GM19455 (cell line): ENCODE measurements at regions not wholly inside any gene's neighbourhood (a gene's known extent, or its start where the extent isn't known, plus 50 kb on each side); places are given as distances from the start of the nearest gene placed in this dataset.

Experiments
- ATAC-seq: cut with Tn5 transposase; IDR thresholded peaks from one replicate; pipeline ENCODE4 v1.9.1; 2021; ENCODE audit not compliant: unreplicated experiment

DNA sequence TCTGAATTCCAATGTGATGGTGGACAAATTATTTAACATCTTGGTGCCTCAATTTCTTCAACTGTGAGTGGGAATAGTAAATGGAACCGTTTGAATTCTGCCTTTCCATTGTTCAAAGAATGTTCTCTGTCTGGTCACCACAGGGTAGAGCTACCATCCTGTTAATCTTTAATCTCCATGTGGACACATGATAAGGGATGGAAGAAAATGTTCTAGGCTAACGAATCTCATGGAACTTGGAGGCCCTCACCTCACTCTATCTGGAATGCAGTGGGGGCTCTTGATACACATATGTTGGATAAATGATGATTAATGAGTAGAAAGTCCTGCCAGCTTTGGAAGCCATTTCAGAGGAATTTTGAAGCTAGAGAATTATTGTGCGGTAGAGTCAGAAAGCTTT lies 118.5 kb upstream of the HABP2 start:
- no peak for ATAC-seq

DNA sequence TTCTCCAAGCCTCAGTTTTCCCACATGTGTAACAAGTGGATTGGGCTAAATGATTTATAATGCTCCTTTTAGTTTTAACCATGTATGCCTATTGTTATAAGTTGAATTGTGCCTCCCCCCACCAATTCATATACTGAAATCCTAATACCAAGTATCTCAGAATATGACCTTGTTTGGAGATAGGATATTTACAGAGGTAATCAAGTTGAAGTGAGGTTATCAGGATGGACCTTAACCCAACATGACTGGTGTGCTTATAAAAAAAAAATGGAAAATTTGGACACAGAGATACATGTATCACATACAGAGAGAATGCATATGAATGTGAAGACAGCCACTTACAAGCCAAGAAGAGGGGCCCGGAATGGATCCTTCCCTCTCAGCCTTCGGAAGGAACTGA lies 117.9 kb upstream of the HABP2 start:
- ATAC-seq = no peak

DNA sequence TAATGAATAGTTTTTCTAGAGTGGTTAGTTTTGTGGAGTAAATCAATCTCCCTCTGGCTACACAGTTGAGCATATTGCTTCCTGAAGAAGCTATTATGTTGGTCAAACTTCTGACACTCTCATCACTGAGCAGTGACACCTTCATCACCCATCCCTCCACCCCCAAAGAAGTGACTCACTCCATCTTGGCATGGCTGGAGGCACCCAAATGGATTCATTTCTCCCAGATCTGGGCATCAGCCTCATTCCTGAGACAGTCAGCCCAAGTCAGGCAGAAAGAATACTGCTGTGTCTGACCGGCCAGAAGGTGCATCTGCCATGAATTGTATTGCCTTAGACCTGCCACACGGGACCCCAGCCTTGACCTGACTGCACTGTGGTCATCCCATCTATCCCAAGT lies 117.0 kb upstream of the HABP2 start:
- no peak for ATAC-seq

GRCh38 chr10:113436851-113437250 lies 116.0 kb upstream of the HABP2 start:
- ATAC-seq = no peak

GRCh38 chr10:113438652-113439051 lies 114.2 kb upstream of the HABP2 start:
- no peak for ATAC-seq

DNA sequence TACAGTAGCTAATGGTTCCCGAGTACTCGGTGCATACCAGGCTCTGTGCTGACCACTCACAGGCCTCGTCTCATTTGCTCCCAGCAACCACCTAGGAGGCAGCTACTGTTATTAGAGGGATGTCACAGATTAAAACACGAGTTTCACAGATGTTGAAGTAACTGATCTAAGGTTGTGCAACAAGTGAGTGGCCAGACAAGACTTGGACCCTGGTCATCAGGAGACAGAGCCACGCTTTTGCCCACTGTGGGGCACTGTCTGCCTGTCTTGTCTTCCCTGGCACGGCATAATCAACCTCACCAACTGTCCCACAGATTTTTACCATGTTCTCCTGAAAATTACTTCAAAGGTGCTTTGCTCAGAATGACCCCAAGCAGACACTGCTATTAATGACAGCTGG lies 111.6 kb upstream of the HABP2 start:
- no peak for ATAC-seq

- ATAC-seq = no peak
These were observed 111.1 kb upstream of the HABP2 start for GRCh38 chr10:113441686-113442270.

- no peak for ATAC-seq
These were observed 110.5 kb upstream of the HABP2 start for GRCh38 chr10:113442336-113442735.

DNA sequence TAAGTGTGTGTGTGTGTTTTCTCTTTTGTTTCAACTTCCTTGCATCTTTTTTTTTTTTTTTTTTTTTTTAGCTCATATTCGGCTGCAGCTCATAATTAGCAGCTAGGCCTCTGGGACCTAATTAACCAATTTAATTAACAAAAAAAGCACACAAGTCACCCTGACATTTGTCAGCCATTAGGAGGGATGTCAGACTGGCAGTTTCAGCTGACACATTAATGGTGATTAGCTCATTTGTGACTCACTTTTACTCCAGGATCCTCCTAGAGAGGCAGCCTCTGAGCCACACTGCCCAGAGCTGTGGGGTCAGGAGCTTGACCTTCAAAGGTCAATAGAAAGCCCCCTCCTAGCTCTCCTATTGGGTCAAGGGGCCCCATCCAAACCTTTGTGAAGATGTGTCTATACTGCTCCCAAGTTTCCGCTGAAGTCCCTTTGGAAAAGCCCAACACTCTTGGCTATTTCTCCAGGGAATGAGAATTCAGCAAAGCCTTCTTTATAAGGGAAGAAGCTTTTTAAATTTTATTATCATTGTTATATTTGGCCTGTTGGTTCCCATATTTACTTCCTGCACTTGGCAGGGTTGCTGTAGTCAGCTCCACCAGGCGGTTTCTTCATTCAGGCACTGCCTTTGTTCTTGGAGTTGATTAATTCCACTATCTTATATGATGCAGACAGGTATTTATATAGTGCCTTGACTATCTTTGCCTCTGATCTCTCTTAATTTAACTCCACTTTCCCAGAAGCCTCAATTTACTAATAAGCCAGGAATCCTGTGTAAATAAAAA lies 109.5 kb upstream of the HABP2 start:
- no peak for ATAC-seq

DNA sequence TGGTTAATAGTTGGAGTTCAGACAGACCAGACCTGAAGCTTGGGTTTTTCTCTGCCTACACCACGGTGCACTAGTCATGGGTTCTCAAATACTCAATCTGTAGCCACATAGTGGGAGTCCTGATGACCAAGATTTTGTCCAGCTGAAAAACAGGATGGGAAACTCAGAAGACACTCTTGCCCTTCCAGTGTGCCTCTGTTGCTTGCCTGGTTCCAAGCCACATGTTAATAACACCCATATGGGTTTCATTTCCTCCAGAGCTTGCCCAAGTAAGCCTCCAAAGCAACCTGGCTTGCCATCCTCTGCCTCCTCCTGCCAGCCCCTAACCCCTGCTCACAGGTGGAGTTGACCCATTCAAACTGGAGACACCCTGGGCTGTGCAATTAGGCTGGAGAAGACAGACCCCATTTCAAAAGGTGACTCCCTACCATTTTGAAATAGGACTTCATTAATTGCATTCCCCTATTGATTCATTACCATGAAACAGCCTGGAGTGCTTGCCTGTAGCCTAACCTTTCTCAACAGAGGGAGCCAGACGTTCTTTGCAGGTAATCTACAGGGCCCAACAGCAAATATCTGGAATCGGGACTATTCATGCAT lies 108.0 kb upstream of the HABP2 start:
- no peak for ATAC-seq

DNA sequence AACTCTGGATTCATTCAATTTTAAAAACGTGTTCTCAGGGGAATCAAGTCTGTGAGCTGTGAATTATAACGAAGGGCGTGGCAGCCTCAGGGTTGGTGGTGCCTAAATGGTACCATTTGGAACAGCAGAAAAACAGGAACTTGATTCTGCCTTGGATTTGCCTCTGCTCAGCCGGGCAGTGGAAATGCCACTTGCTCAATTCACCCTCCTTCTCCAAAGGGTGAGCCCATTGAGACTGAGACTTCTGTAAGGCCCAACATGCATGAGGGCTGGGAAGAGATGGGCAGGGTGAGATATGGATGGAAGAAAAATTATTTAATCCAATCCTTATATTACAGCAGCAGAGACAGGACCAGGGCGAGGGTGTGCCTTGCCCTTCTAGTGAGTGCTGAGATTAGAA lies 107.1 kb upstream of the HABP2 start:
- no peak for ATAC-seq

DNA sequence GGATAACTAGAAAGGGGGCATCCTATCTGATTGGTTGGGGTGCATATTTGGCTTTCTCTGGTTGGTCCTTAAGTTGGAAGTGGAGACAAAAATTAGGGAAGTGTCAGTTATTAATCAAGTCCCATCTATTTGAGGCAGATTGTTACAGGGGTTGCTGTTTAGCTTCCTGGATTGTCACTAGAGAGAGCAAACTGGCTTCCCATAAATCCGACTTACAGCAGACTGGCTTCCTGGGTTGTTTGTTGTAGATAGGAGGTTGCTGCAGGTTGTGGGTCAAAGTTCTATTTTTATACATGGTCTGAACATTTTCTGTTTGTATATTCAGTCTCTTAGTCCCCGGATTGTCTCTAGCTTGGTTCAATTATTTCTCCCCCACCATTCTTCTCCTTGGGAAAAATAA lies 106.1 kb upstream of the HABP2 start:
- ATAC-seq = no peak

DNA sequence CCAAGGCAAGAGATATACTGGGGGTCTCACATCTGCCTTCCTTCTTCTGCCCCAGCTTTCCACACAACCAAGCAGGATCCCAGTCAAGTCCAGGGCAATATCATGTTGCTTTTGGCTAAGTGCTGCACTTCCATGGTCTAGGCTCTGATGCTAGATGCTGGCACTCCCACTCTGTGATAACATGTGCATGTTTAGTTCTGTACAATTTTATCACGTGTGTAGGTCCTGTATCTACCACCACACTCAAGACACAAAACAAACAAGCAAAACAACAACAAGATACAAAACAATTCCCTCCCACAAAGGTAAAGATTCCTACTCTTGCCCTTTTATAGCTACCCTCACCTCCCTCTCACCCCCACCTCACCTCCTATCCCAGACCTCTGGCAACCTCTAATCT lies 105.6 kb upstream of the HABP2 start:
- ATAC-seq = no peak

- no peak for ATAC-seq
These were observed 103.7 kb upstream of the HABP2 start for GRCh38 chr10:113449006-113449695.

DNA sequence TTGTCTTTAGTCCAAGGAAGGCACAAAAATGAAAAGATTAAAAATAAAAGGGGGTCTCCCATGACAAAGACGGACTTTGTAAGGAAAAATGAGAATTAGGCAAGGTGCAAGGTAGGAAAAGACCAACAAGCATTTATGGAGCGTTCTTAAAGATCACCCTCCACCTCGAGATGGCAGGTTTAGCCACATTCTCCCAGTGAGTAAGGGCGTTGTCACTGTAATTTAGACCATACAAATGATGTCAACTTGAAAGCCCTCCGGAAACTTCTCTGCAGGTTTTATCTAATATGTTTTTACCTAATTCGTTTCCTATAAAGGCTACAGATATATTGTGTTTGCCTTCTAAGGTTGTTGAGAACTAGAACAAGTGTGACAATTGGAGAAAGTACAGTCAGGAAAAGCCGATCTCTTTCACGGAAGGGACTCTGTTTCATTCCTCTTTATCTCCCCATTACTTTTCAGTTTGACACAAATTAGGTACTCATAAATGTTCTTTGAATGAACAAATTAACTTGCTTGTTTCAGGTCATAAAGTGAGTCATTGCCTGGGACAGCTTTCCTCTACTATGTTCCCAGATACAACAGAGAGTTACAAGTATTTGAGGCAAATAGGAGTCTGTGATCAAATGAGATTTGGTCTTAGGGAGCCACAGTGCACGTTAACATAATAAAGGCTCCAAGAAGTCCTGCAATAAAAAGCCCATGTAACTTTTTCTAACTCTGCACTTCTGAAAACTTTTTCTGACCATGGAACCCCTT lies 102.6 kb upstream of the HABP2 start:
- ATAC-seq = no peak

- ATAC-seq = no peak
These were observed 101.9 kb upstream of the HABP2 start for GRCh38 chr10:113450906-113451305.

DNA sequence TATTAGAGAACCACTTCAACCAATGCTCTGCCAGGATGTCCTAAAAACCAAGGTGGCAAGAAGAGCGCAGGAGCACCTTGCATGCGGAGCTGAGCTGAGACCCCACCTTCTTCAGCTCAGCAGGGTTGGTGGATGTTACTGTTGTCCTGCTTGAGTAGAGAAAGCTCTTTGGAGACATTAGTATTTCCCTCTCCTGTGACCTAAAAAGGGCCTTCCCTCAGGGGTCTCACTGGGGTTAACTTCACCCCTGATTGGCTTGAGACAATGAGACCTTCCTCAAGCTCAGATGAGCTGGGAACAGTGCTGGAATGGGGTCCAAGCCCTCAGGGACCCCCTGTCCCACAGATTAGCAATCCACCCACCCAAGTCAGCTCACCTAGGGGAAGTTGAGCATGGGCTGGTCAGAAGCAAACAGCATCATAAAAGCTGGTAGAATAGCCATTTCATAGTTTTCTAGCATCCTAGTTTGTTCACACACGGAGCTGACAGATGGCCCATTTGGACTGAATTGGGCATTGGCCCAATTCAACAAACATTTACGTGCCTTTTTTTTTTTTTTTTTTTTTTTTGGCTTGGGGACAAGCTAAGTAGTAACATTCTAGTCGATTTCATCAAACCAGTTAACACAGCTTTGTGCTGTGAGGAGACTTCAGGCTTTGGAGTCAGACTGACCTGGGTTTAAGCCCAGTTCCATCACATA lies 100.6 kb upstream of the HABP2 start:
- ATAC-seq = no peak

- ATAC-seq = no peak
These were observed 99.5 kb upstream of the HABP2 start for GRCh38 chr10:113453351-113453750.

DNA sequence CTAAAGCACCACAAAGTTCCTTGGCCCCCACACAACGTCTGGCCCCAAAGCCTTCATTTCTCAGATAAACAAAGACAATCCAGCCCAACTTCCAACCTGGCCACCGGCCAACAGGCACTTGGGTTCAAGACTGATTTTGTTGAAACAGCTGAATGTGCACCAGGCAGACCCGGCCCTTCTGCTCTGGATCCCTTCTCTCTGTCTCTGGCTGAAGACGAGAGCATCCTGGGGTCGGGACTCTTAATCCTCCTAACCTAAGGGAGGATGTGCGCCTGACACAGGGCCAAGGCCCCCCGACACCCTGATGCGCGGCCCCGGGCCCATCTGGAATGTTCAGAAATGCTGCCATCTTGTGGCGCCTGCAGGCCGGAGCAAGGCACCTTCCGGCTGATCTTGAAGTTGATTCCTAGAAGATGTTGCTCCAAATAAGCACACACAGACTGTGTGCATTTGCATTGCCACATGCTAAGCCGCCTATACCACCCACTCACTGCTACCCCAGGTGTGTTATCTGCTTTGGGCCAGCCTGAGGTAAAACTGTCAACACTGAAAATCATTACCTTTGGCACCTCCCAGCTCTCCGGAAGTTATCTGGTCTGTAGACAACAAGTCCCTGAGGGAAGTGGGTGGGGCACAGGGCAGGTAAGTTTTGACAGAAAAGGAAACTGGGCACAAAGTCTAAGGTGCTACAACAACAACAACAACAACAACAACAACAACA lies 98.4 kb upstream of the HABP2 start:
- ATAC-seq = no peak

- no peak for ATAC-seq
These were observed 96.9 kb upstream of the HABP2 start for GRCh38 chr10:113455947-113456346.
